ENCODE measurements at regions not wholly inside any gene's neighbourhood (a gene's known extent, or its start where the extent isn't known, plus 50 kb on each side); places are given as distances from the start of the nearest gene placed in this dataset.
A peak's percentile ranks its signal among the peaks of the same experiment; 100 is the strongest.

GRCh38 chr11:19311308-19312030, 70.7 kb upstream of the E2F8 start:
- BruUV-seq (replicated peaks) = no TSS peak
- ChIA-PET CTCF (no interaction called here), POLR2A (ENCODE audit: low non-redundant PET) (no interaction called here)
- intact Hi-C loops (cut with micrococcal nuclease; ENCODE audit: unreplicated experiment) = loop anchor here (1.0 to 5.0 kb wide), 2 partner anchors 239 to 242 kb away; no protein-coding TSS in a partner anchor
- Histone ChIP-seq H3K4me1 (ENCODE audit: insufficient read depth, low read length, poor library complexity, severe bottlenecking) (no peaks in the 10 kb centered on the region), H3K36me3 (ENCODE audit: insufficient read depth, low read length, poor library complexity, severe bottlenecking) (no peaks in the 10 kb centered on the region), H3K27me3 (replicated peaks; ENCODE audit: insufficient read depth, low read depth, low read length, poor library complexity) (peaks cover 8% of the 10 kb centered on the region), H3K9me3 (ENCODE audit: low read depth, low read length, poor library complexity, severe bottlenecking) (no peaks in the 10 kb centered on the region), H3K4me3 (ENCODE audit: low read depth, low read length, poor library complexity, severe bottlenecking) (no peak overlapping the region), H3K27ac (ENCODE audit: low read depth, low read length, poor library complexity, severe bottlenecking) (no peak overlapping the region)
- TF ChIP-seq, protein P1, sequence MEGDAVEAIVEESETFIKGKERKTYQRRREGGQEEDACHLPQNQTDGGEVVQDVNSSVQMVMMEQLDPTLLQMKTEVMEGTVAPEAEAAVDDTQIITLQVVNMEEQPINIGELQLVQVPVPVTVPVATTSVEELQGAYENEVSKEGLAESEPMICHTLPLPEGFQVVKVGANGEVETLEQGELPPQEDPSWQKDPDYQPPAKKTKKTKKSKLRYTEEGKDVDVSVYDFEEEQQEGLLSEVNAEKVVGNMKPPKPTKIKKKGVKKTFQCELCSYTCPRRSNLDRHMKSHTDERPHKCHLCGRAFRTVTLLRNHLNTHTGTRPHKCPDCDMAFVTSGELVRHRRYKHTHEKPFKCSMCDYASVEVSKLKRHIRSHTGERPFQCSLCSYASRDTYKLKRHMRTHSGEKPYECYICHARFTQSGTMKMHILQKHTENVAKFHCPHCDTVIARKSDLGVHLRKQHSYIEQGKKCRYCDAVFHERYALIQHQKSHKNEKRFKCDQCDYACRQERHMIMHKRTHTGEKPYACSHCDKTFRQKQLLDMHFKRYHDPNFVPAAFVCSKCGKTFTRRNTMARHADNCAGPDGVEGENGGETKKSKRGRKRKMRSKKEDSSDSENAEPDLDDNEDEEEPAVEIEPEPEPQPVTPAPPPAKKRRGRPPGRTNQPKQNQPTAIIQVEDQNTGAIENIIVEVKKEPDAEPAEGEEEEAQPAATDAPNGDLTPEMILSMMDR (conservative IDR thresholded peaks at IDR 0.05; ENCODE audit: low read depth, low read length) = peak; percentile 81
- TF ChIP-seq EZH2 (IDR thresholded peaks at IDR 0.05; ENCODE audit: borderline replicate concordance, low read depth, low read length, poor library complexity, severe bottlenecking) = no peak
- peak; percentile 52 for DNase-seq (ENCODE audit: low spot score)

DNA sequence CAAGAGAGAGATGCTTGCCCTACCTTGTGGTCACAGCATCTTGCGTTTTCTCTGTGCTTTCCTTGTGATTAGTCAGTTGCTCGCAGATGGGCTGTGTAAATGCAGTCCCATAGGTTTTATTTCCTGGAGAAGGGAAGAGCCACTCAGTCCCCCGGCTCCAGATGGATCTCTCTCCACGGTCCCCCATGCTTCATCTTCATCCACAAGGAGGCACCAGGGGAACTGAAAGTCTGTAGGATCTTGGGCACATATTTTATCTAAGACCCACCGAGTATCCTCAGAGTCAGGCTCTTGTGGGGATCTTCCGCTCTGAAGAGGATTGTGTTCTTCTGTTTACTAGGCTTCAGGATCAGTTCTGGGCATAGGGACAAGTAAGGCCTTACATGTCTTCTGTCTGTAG, 66.8 kb upstream of the E2F8 start:
- TF ChIP-seq, protein P1 (conservative IDR thresholded peaks at IDR 0.05; ENCODE audit: low read depth, low read length) = no peak
- no peak for TF ChIP-seq EZH2 (IDR thresholded peaks at IDR 0.05; ENCODE audit: borderline replicate concordance, low read depth, low read length, poor library complexity, severe bottlenecking)
- DNase-seq (ENCODE audit: low spot score) = no peak
- H3K36me3 ChIP-seq (ENCODE audit: insufficient read depth, low read length, poor library complexity, severe bottlenecking) = no peaks in the 10 kb centered on the region
- no peak overlapping the region for H3K4me3 ChIP-seq (ENCODE audit: low read depth, low read length, poor library complexity, severe bottlenecking)
- H3K27ac ChIP-seq (ENCODE audit: low read depth, low read length, poor library complexity, severe bottlenecking) = no peak overlapping the region
- peaks cover 9% of the 10 kb centered on the region for H3K27me3 ChIP-seq (replicated peaks; ENCODE audit: insufficient read depth, low read depth, low read length, poor library complexity)
- no TSS peak for BruUV-seq (replicated peaks)
- POLR2A ChIA-PET (ENCODE audit: low non-redundant PET) = no interaction called here
- CTCF ChIA-PET = no interaction called here
- H3K9me3 ChIP-seq (ENCODE audit: low read depth, low read length, poor library complexity, severe bottlenecking) = no peaks in the 10 kb centered on the region
- no peaks in the 10 kb centered on the region for H3K4me1 ChIP-seq (ENCODE audit: insufficient read depth, low read length, poor library complexity, severe bottlenecking)
- intact Hi-C loops (cut with micrococcal nuclease; ENCODE audit: unreplicated experiment) = no loop called here

DNA sequence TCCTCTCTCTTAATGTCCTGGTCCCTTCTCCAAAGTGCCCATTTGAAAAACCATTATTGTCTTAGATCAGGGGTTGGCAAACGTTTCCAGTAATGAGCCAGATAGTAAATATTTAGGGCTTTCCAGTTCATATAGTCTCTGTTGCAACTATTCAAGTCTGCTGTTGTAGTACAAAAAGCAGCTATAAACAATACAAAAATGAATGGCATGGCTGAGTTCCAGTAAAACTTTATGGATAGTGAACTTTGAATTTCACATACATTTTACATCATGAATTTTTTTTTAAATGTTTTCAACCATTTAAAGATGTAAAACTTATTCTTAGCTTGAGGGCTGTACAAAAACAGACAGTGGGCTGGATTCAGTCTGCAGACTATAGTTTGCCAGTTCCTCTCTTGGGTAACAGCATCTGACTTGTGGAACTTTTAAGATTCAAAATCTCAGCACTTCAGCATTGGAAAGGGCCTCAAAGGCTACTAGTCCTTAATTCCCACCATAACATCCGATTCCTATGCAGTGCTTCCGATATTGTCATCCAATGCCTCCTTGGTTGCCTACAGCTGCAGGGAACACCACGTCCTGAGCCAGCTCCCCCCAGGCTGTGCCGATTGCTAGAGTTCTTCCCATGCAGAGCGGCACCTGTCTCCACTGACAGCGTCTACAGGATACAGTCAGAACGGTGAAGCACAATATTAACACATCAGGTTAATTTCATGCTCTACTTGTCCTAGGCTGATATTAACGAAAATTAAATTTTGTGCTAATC, 65.6 kb upstream of the E2F8 start:
- POLR2A ChIA-PET (ENCODE audit: low non-redundant PET) = no interaction called here
- Histone ChIP-seq H3K9me3 (ENCODE audit: low read depth, low read length, poor library complexity, severe bottlenecking) (no peaks in the 10 kb centered on the region), H3K27me3 (replicated peaks; ENCODE audit: insufficient read depth, low read depth, low read length, poor library complexity) (peaks cover 17% of the 10 kb centered on the region), H3K36me3 (ENCODE audit: insufficient read depth, low read length, poor library complexity, severe bottlenecking) (no peaks in the 10 kb centered on the region), H3K4me3 (ENCODE audit: low read depth, low read length, poor library complexity, severe bottlenecking) (no peak overlapping the region), H3K27ac (ENCODE audit: low read depth, low read length, poor library complexity, severe bottlenecking) (no peak overlapping the region), H3K4me1 (ENCODE audit: insufficient read depth, low read length, poor library complexity, severe bottlenecking) (no peaks in the 10 kb centered on the region)
- no TSS peak for BruUV-seq (replicated peaks)
- CTCF ChIA-PET = no interaction called here
- DNase-seq (ENCODE audit: low spot score) = no peak
- TF ChIP-seq EZH2 (IDR thresholded peaks at IDR 0.05; ENCODE audit: borderline replicate concordance, low read depth, low read length, poor library complexity, severe bottlenecking) = no peak
- TF ChIP-seq, protein P1 (conservative IDR thresholded peaks at IDR 0.05; ENCODE audit: low read depth, low read length) = no peak
- intact Hi-C loops (cut with micrococcal nuclease; ENCODE audit: unreplicated experiment) = no loop called here

Measured in A673 (cell line).